ENCODE measurements at regions not wholly inside any gene's neighbourhood (a gene's known extent, or its start where the extent isn't known, plus 50 kb on each side); places are given as distances from the start of the nearest gene placed in this dataset.

DNA sequence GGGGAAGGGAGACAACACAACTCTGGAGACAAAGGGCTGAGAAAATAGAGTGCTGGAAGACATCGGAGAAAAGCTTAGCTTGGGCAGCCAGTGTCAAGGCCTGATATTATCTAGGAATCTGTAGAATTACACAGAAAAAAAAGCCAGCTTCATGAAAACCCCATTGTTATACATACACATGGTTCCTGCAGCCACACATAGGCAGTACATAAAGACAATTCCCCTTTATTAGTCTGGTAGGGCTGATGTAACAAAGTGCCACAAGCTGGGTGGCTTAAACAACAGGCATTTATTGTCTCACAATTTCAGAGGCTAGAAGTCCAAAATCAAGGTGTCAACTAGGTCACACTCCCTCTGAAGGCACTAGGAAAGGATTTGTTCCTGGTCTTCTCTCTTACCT lies 503.5 kb downstream of the MID1IP1 start:
- TF ChIP-seq, protein P1, sequence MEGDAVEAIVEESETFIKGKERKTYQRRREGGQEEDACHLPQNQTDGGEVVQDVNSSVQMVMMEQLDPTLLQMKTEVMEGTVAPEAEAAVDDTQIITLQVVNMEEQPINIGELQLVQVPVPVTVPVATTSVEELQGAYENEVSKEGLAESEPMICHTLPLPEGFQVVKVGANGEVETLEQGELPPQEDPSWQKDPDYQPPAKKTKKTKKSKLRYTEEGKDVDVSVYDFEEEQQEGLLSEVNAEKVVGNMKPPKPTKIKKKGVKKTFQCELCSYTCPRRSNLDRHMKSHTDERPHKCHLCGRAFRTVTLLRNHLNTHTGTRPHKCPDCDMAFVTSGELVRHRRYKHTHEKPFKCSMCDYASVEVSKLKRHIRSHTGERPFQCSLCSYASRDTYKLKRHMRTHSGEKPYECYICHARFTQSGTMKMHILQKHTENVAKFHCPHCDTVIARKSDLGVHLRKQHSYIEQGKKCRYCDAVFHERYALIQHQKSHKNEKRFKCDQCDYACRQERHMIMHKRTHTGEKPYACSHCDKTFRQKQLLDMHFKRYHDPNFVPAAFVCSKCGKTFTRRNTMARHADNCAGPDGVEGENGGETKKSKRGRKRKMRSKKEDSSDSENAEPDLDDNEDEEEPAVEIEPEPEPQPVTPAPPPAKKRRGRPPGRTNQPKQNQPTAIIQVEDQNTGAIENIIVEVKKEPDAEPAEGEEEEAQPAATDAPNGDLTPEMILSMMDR (IDR thresholded peaks at IDR 0.05): no peak
- TF ChIP-seq POLR2A (IDR thresholded peaks at IDR 0.05): no peak

Data from thyroid gland (tissue), 4 donors.